ENCODE measurements at regions not wholly inside any gene's neighbourhood (a gene's known extent, or its start where the extent isn't known, plus 50 kb on each side); places are given as distances from the start of the nearest gene placed in this dataset.

DNA sequence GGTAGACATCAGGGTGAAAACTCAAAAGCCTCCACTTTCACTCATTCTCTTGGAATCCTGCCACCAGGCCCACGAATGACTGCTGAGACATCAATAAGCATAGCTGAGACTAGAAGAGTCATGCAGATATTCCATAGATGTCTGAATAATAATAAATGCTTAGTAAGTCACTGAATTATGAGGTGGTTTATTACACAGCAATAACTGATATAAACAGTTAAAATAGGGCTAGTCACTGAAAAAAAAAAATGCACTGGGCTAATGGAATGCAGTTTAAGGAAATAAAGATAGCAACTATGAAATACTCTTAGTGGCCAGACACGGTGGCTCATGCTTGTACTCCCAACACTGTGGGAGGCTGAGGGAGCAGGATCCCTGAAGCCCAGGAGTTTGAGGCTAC lies 262.8 kb upstream of the CDH6 start:
- H3K4me1 ChIP-seq (ENCODE audit: insufficient read depth, low read length) = no peaks in the 10 kb centered on the region

DNA sequence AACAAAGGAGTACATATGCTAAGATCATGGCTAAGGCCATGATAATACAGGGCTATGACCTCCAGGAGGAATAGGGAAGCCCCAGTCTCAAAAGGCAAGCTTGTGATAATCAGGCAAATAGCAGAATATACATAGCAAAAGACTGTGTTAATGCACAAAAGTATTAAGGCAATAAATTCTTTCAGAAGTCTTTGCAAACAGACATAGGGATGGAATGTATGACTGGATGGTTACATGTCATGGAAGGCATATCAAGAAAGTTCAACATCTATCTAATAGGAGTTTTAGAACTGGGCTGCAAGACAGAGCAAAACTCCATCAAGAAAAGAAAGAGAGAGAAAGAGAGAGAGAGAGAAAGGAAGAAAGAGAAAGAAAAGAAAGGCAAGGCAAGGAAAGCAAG lies 264.5 kb upstream of the CDH6 start:
- no peak for DNase-seq (ENCODE audit: insufficient read length, low spot score, missing footprints)

More for the DNA sequence above, 262.8 kb upstream of the CDH6 start:
- TF ChIP-seq, protein P1, sequence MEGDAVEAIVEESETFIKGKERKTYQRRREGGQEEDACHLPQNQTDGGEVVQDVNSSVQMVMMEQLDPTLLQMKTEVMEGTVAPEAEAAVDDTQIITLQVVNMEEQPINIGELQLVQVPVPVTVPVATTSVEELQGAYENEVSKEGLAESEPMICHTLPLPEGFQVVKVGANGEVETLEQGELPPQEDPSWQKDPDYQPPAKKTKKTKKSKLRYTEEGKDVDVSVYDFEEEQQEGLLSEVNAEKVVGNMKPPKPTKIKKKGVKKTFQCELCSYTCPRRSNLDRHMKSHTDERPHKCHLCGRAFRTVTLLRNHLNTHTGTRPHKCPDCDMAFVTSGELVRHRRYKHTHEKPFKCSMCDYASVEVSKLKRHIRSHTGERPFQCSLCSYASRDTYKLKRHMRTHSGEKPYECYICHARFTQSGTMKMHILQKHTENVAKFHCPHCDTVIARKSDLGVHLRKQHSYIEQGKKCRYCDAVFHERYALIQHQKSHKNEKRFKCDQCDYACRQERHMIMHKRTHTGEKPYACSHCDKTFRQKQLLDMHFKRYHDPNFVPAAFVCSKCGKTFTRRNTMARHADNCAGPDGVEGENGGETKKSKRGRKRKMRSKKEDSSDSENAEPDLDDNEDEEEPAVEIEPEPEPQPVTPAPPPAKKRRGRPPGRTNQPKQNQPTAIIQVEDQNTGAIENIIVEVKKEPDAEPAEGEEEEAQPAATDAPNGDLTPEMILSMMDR (IDR thresholded peaks at IDR 0.05; ENCODE audit: extremely low read depth, low read depth, low read length) = no peak
- Histone ChIP-seq H3K4me3 (ENCODE audit: insufficient read depth, low read length) (no peak overlapping the region), H3K36me3 (ENCODE audit: insufficient read depth, low read length) (no peaks in the 10 kb centered on the region), H4K20me1 (ENCODE audit: insufficient read depth, low read length) (no peaks in the 10 kb centered on the region), H3K27ac (ENCODE audit: low read depth, low read length) (no peak overlapping the region), H3K79me2 (ENCODE audit: insufficient read depth, low read length) (no peaks in the 10 kb centered on the region), H3K27me3 (ENCODE audit: insufficient read depth, low read length) (no peaks in the 10 kb centered on the region), H2AFZ (ENCODE audit: low read length) (no peak overlapping the region), H3K4me2 (ENCODE audit: insufficient read depth, low read length) (no peak overlapping the region), H3K9me3 (ENCODE audit: low read depth, low read length) (no peaks in the 10 kb centered on the region)
- no peak for DNase-seq (ENCODE audit: insufficient read length, low spot score, missing footprints)

DNA sequence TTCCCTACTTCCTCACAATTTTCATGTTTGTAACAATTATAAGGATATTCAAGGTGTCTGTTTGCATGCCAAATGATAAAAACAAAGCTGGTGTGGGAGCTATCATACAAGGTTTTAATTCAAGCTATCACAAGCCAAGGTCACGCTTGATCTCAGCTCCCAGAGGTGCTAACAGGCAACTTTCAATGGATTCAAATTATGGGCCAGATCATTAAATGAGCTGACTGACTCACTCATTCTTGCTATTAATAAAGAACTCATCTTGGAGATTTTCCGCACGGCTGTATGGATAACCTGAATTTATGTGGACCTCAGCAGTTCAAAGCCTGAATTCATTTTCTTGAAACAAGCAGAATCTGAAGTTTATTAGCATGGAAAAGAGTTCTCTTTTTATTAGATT lies 267.3 kb upstream of the CDH6 start:
- H3K79me2 ChIP-seq (ENCODE audit: insufficient read depth, low read length) = no peaks in the 10 kb centered on the region
- H3K36me3 ChIP-seq (ENCODE audit: insufficient read depth, low read length) = no peaks in the 10 kb centered on the region
- H2AFZ ChIP-seq (ENCODE audit: low read length) = no peak overlapping the region
- no peak overlapping the region for H3K4me3 ChIP-seq (ENCODE audit: insufficient read depth, low read length)
- no peak overlapping the region for H3K4me2 ChIP-seq (ENCODE audit: insufficient read depth, low read length)
- no peak for DNase-seq (ENCODE audit: insufficient read length, low spot score, missing footprints)
- peaks cover 2% of the 10 kb centered on the region for H3K9me3 ChIP-seq (ENCODE audit: low read depth, low read length)
- TF ChIP-seq, protein P1 (IDR thresholded peaks at IDR 0.05; ENCODE audit: extremely low read depth, low read depth, low read length) = no peak
- no peaks in the 10 kb centered on the region for H3K4me1 ChIP-seq (ENCODE audit: insufficient read depth, low read length)
- H3K27me3 ChIP-seq (ENCODE audit: insufficient read depth, low read length) = no peaks in the 10 kb centered on the region
- no peaks in the 10 kb centered on the region for H4K20me1 ChIP-seq (ENCODE audit: insufficient read depth, low read length)
- H3K27ac ChIP-seq (ENCODE audit: low read depth, low read length) = no peak overlapping the region

More for the DNA sequence above, 264.5 kb upstream of the CDH6 start:
- TF ChIP-seq, protein P1 (IDR thresholded peaks at IDR 0.05; ENCODE audit: extremely low read depth, low read depth, low read length) = no peak
- Histone ChIP-seq H2AFZ (ENCODE audit: low read length) (no peak overlapping the region), H3K4me1 (ENCODE audit: insufficient read depth, low read length) (no peaks in the 10 kb centered on the region), H4K20me1 (ENCODE audit: insufficient read depth, low read length) (no peaks in the 10 kb centered on the region), H3K79me2 (ENCODE audit: insufficient read depth, low read length) (no peaks in the 10 kb centered on the region), H3K27me3 (ENCODE audit: insufficient read depth, low read length) (no peaks in the 10 kb centered on the region), H3K27ac (ENCODE audit: low read depth, low read length) (no peak overlapping the region), H3K4me3 (ENCODE audit: insufficient read depth, low read length) (no peak overlapping the region), H3K36me3 (ENCODE audit: insufficient read depth, low read length) (no peaks in the 10 kb centered on the region), H3K4me2 (ENCODE audit: insufficient read depth, low read length) (no peak overlapping the region), H3K9me3 (ENCODE audit: low read depth, low read length) (peaks cover 2% of the 10 kb centered on the region)

DNA sequence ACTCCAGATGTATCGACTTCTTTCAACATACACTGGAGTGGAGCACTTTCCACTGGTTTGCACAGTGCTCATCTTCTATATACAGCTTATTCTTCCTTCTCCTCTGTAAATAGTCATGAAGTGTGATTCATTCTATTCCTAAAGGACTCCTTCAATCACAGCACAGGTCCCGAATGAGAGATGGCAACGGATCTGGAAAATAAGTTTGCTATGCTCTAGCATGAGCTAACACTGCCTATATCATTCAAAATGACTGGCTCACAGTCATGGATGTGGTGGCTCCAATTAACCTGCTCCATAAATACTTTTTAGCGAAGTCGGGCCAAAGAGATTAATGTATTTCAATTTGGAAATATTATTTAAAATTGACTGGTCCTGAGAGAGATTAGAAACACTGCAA lies 272.1 kb upstream of the CDH6 start:
- H3K36me3 ChIP-seq (ENCODE audit: insufficient read depth, low read length) = no peaks in the 10 kb centered on the region
- H3K4me3 ChIP-seq (ENCODE audit: insufficient read depth, low read length) = no peak overlapping the region
- no peak overlapping the region for H3K4me2 ChIP-seq (ENCODE audit: insufficient read depth, low read length)
- no peak overlapping the region for H2AFZ ChIP-seq (ENCODE audit: low read length)
- H4K20me1 ChIP-seq (ENCODE audit: insufficient read depth, low read length) = no peaks in the 10 kb centered on the region
- peaks cover 2% of the 10 kb centered on the region for H3K9me3 ChIP-seq (ENCODE audit: low read depth, low read length)
- no peaks in the 10 kb centered on the region for H3K4me1 ChIP-seq (ENCODE audit: insufficient read depth, low read length)
- no peaks in the 10 kb centered on the region for H3K79me2 ChIP-seq (ENCODE audit: insufficient read depth, low read length)
- H3K27me3 ChIP-seq (ENCODE audit: insufficient read depth, low read length) = no peaks in the 10 kb centered on the region
- no peak for DNase-seq (ENCODE audit: insufficient read length, low spot score, missing footprints)
- no peak overlapping the region for H3K27ac ChIP-seq (ENCODE audit: low read depth, low read length)
- TF ChIP-seq, protein P1 (IDR thresholded peaks at IDR 0.05; ENCODE audit: extremely low read depth, low read depth, low read length) = no peak

Data from osteoblast (primary cell).